ENCODE measurements at regions not wholly inside any gene's neighbourhood (a gene's known extent, or its start where the extent isn't known, plus 50 kb on each side); places are given as distances from the start of the nearest gene placed in this dataset.
"Not testable (repeated sequence)": the region's sequence is repeated elsewhere in the genome, so short reads cannot be mapped to it uniquely, and the experiment has no call there.

DNA sequence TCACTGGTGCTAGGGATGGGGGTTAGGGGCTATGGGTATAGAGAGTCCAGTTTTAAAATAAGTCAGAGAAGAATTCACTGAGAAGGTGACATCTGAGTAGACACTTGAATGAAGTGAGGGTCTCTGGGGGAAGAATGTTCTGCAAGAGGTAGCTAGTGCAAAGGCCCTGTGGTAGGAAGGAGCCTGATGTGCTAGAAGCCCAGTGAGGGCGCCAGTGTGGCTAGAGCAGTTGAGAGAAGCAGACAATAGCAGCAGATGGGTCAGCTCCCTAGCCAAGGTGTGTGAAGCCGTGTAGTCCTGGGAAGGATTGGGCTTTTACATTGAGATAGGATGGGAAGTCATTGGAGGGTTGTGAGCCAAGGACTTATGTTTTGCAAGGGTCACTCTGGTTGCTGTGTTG, 105.8 kb upstream of the PELI1 start:
- no peak for TF ChIP-seq EZH2 (IDR thresholded peaks at IDR 0.05; ENCODE audit: low read length, missing control alignments)
- TF ChIP-seq, protein P1, sequence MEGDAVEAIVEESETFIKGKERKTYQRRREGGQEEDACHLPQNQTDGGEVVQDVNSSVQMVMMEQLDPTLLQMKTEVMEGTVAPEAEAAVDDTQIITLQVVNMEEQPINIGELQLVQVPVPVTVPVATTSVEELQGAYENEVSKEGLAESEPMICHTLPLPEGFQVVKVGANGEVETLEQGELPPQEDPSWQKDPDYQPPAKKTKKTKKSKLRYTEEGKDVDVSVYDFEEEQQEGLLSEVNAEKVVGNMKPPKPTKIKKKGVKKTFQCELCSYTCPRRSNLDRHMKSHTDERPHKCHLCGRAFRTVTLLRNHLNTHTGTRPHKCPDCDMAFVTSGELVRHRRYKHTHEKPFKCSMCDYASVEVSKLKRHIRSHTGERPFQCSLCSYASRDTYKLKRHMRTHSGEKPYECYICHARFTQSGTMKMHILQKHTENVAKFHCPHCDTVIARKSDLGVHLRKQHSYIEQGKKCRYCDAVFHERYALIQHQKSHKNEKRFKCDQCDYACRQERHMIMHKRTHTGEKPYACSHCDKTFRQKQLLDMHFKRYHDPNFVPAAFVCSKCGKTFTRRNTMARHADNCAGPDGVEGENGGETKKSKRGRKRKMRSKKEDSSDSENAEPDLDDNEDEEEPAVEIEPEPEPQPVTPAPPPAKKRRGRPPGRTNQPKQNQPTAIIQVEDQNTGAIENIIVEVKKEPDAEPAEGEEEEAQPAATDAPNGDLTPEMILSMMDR (conservative IDR thresholded peaks at IDR 0.05 in 1 of 2, IDR thresholded peaks at IDR 0.05 in 1 of 2; ENCODE audit: low read depth in 1 of 2, low read length in 2 of 2) = no peak
- no peaks in the 10 kb centered on the region for H3K9me3 ChIP-seq (ENCODE audit: control insufficient read depth, insufficient read depth, low read depth, low read length)
- no peak overlapping the region for H2AFZ ChIP-seq (ENCODE audit: low read length)
- no peak overlapping the region for H3K9ac ChIP-seq (ENCODE audit: insufficient read depth, low read length)
- no peak overlapping the region for H3K27ac ChIP-seq (ENCODE audit: insufficient read depth, low read length)
- H3K79me2 ChIP-seq (ENCODE audit: control insufficient read depth, insufficient read depth, low read length) = no peaks in the 10 kb centered on the region
- H3K27me3 ChIP-seq (ENCODE audit: control insufficient read depth, insufficient read depth, low read length) = peaks cover 6% of the 10 kb centered on the region
- H3K36me3 ChIP-seq (ENCODE audit: control insufficient read depth, insufficient read depth, low read length) = no peaks in the 10 kb centered on the region
- no peak overlapping the region for H3K4me2 ChIP-seq (ENCODE audit: extremely low read depth, insufficient read depth, low read length)
- H4K20me1 ChIP-seq (ENCODE audit: control insufficient read depth, extremely low read depth, insufficient read depth, low read length) = no peaks in the 10 kb centered on the region
- no peak overlapping the region for H3K4me3 ChIP-seq (replicated peaks in 1 of 4; ENCODE audit: control extremely low read depth in 1 of 4, insufficient read depth in 1 of 4, low read depth in 3 of 4, low read length in 4 of 4)
- no peaks in the 10 kb centered on the region for H3K4me1 ChIP-seq (ENCODE audit: control insufficient read depth, extremely low read depth, insufficient read depth, low read length)
- DNase-seq (ENCODE audit: low read depth in 2 of 2) = no peak

DNA sequence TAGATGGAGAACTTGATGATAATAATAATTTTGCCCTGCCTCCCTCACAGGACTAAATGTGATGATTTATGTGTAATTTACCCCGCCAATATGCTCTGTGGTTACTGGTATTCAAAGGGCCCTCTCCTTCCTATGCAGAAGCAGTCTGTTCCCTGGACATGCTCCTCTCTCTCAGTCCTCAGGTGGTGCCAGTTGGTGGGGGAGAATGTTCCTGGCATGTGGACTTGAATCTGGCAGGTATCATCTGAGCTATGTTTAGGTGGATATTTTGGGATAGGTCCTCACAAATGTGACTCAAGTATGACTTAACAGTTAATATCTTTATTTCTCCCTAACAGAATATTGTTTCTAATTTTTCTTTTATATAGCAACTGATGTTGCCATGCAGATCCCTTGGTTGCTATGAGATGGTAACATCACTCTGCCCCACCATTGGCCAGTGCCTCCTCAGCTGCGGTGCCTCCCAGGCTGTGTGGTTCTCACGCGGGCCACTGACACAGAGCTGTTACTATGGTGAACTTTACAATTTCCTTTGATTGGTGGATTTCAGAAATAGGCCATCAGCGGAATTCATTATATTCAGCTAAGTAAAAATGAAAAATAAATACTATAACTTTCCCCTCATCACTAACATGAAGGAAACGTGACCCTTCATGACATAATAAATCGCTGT, 106.7 kb upstream of the PELI1 start:
- Histone ChIP-seq H3K4me3 (replicated peaks in 1 of 4; ENCODE audit: control extremely low read depth in 1 of 4, insufficient read depth in 1 of 4, low read depth in 3 of 4, low read length in 4 of 4) (no peak overlapping the region), H3K27me3 (ENCODE audit: control insufficient read depth, insufficient read depth, low read length) (peaks cover 6% of the 10 kb centered on the region), H3K27ac (ENCODE audit: insufficient read depth, low read length) (no peak overlapping the region), H3K79me2 (ENCODE audit: control insufficient read depth, insufficient read depth, low read length) (no peaks in the 10 kb centered on the region), H2AFZ (ENCODE audit: low read length) (no peak overlapping the region), H3K9ac (ENCODE audit: insufficient read depth, low read length) (no peak overlapping the region), H3K4me1 (ENCODE audit: control insufficient read depth, extremely low read depth, insufficient read depth, low read length) (no peaks in the 10 kb centered on the region), H3K4me2 (ENCODE audit: extremely low read depth, insufficient read depth, low read length) (no peak overlapping the region), H4K20me1 (ENCODE audit: control insufficient read depth, extremely low read depth, insufficient read depth, low read length) (no peaks in the 10 kb centered on the region), H3K9me3 (ENCODE audit: control insufficient read depth, insufficient read depth, low read depth, low read length) (no peaks in the 10 kb centered on the region), H3K36me3 (ENCODE audit: control insufficient read depth, insufficient read depth, low read length) (no peaks in the 10 kb centered on the region)
- TF ChIP-seq, protein P1 (conservative IDR thresholded peaks at IDR 0.05 in 1 of 2, IDR thresholded peaks at IDR 0.05 in 1 of 2; ENCODE audit: low read depth in 1 of 2, low read length in 2 of 2) = no peak
- TF ChIP-seq EZH2 (IDR thresholded peaks at IDR 0.05; ENCODE audit: low read length, missing control alignments) = no peak
- no peak for DNase-seq (ENCODE audit: low read depth in 2 of 2)

DNA sequence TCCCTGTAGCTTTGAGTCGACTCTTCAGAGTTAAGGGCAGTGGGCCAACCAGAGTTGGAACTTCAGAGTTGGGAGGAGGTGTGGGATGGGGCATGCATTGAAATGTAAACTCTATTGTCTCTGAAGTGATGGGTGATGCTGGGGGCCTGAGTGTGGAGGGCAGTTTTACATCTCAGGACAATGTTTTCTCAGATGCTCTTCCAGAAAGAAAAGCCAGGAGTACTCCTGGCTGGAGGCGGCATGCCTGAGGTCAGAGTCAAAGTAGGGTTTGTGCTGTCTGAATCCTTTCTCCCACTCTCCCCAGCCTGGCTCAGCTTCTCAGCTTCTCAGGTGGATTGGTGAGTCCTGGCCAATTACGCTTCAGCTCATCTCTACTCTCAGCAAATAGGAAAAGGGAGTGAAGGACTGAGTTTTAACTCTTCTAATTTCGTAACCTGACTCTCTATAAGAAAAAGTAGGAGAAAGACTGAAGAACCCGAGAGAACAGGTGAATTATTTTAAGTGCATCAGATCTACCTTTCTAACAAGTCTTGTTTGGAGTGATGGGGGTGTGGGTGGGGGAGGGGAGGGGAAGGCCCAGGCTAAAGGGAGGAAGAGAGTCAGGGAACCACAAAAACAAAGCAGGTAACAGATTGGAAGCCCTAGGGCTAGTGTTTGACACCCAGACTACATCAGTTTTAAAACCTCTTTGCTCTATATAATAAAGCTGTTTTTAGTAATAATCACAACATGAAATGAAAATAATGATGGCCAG, 107.5 kb upstream of the PELI1 start:
- Histone ChIP-seq H3K36me3 (ENCODE audit: control insufficient read depth, insufficient read depth, low read length) (no peaks in the 10 kb centered on the region), H2AFZ (ENCODE audit: low read length) (no peak overlapping the region), H3K9me3 (ENCODE audit: control insufficient read depth, insufficient read depth, low read depth, low read length) (no peaks in the 10 kb centered on the region), H3K4me3 (replicated peaks in 1 of 4; ENCODE audit: control extremely low read depth in 1 of 4, insufficient read depth in 1 of 4, low read depth in 3 of 4, low read length in 4 of 4) (no peak overlapping the region), H3K4me2 (ENCODE audit: extremely low read depth, insufficient read depth, low read length) (no peak overlapping the region), H3K4me1 (ENCODE audit: control insufficient read depth, extremely low read depth, insufficient read depth, low read length) (no peaks in the 10 kb centered on the region), H4K20me1 (ENCODE audit: control insufficient read depth, extremely low read depth, insufficient read depth, low read length) (no peaks in the 10 kb centered on the region), H3K79me2 (ENCODE audit: control insufficient read depth, insufficient read depth, low read length) (no peaks in the 10 kb centered on the region), H3K9ac (ENCODE audit: insufficient read depth, low read length) (no peak overlapping the region), H3K27ac (ENCODE audit: insufficient read depth, low read length) (no peak overlapping the region), H3K27me3 (ENCODE audit: control insufficient read depth, insufficient read depth, low read length) (peaks cover 6% of the 10 kb centered on the region)
- TF ChIP-seq EZH2 (IDR thresholded peaks at IDR 0.05; ENCODE audit: low read length, missing control alignments) = no peak
- TF ChIP-seq, protein P1 (conservative IDR thresholded peaks at IDR 0.05 in 1 of 2, IDR thresholded peaks at IDR 0.05 in 1 of 2; ENCODE audit: low read depth in 1 of 2, low read length in 2 of 2) = no peak
- no peak for DNase-seq (ENCODE audit: low read depth in 2 of 2)

DNA sequence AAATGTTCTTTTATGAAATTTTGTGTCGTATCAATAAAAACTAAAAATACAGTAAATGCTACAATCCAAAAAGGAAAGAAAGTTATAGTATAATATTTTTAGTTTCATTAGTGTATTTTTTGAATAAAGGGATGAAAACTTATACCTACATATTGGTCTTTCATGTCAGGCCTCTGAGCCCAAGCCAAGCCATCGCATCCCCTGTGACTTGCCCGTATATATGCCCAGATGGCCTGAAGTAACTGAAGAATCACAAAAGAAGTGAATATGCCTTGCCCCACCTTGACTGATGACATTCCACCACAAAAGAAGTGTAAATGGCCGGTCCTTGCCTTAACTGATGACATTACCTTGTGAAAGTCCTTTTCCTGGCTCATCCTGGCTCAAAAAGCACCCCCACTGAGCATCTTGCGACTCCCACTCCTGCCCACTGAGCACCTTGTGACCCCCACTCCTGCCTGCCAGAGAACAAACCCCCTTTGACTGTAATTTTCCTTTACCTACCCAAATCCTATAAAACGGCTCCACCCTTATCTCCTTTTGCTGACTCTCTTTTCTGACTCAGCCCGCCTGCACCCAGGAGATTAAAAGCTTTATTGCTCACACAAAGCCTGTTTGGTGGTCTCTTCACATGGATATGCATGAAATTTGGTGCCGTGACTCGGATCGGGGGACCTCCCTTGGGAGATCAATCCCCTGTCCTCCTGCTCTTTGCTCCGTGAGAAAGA, 108.2 kb upstream of the PELI1 start:
- H3K4me2 ChIP-seq (ENCODE audit: extremely low read depth, insufficient read depth, low read length); H3K4me1 ChIP-seq (ENCODE audit: control insufficient read depth, extremely low read depth, insufficient read depth, low read length); H3K79me2 ChIP-seq (ENCODE audit: control insufficient read depth, insufficient read depth, low read length): not testable (repeated sequence)

More for the DNA sequence above, 108.2 kb upstream of the PELI1 start:
- H3K27me3 ChIP-seq (ENCODE audit: control insufficient read depth, insufficient read depth, low read length); H4K20me1 ChIP-seq (ENCODE audit: control insufficient read depth, extremely low read depth, insufficient read depth, low read length); H2AFZ ChIP-seq (ENCODE audit: low read length); DNase-seq (ENCODE audit: low read depth in 2 of 2); H3K9me3 ChIP-seq (ENCODE audit: control insufficient read depth, insufficient read depth, low read depth, low read length); H3K27ac ChIP-seq (ENCODE audit: insufficient read depth, low read length); H3K36me3 ChIP-seq (ENCODE audit: control insufficient read depth, insufficient read depth, low read length); H3K4me3 ChIP-seq (replicated peaks in 1 of 4; ENCODE audit: control extremely low read depth in 1 of 4, insufficient read depth in 1 of 4, low read depth in 3 of 4, low read length in 4 of 4); H3K9ac ChIP-seq (ENCODE audit: insufficient read depth, low read length): not testable (repeated sequence)

Data from fibroblast of lung (primary cell).